Stimulated activated CD4-positive, alpha-beta T cell treated with anti-CD3 and anti-CD28 coated beads, Interleukin-2, amount 100 ng/mL, for 4 hours (primary cell): ENCODE measurements at regions not wholly inside any gene's neighbourhood (a gene's known extent, or its start where the extent isn't known, plus 50 kb on each side); places are given as distances from the start of the nearest gene placed in this dataset.
"Not testable (repeated sequence)": the region's sequence is repeated elsewhere in the genome, so short reads cannot be mapped to it uniquely, and the experiment has no call there.

ENCODE experiments used
- DNase-seq: peaks from one replicate; pipeline ENCODE4 v3.0.0-alpha.2; 2020; ENCODE audit warnings: low read depth

DNA sequence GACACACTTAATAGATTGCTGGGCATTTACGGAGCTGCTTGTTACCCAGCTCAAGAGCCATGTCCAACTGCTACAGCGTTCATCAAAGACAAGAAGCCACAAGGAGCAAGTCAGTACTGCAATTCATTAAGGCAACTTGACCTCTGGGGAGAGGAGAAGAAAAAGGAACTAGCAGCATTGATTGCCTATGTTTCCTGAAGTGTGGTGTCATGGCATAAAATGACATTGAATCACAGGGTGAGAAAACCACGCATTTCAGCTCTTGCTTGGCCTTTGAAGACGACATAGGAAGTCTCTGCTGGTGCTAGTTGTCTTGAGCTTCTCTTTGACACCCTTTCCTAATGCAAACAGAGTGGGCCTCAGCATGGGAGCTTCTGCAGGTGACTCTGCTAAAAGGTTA, 139.1 kb downstream of the CDH26 start:
- no peak for DNase-seq

DNA sequence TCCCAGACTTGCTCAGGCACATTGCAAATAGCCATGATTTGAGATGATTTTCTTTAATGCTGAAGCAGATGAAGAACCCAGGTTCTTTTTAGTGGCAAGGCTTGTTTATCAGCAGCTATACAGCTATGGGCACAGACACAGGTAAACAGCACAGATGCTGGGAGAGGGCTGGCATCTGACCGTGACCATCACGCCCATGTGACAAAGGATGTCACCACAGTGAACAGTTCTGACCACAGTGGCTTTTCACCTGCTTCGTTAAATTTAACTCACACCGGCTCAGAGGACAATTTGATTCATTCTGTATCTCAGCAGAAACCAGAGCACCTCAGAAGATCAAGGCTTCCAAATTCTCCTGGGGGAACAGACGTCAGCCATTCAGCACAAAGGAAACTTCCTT, 142.6 kb downstream of the CDH26 start:
- no peak for DNase-seq

GRCh38 chr20:60101201-60101890, 143.1 kb downstream of the CDH26 start:
- no peak for DNase-seq

DNA sequence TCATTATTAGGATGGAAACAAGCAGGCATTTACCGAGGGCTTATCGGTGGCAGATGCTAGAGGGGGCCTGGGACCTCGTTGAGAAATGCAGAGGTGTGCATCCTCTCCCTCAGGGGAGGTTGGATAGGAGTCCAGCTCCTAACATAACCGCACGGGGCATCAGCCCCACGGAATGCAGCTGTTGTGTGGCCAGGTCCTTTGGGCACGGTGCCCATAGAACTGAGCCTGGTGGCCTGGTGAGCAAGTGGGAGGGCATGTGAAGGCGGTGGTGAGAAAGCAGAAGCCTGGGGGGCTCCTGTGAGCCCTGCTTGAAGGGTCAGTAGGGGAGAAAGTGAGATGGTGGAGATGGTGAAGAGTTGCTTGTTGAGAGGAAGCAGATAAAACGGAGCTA, 143.7 kb downstream of the CDH26 start:
- no peak for DNase-seq

- DNase-seq: no peak
Observed at GRCh38 chr20:60102665-60103210, 144.5 kb downstream of the CDH26 start.

DNA sequence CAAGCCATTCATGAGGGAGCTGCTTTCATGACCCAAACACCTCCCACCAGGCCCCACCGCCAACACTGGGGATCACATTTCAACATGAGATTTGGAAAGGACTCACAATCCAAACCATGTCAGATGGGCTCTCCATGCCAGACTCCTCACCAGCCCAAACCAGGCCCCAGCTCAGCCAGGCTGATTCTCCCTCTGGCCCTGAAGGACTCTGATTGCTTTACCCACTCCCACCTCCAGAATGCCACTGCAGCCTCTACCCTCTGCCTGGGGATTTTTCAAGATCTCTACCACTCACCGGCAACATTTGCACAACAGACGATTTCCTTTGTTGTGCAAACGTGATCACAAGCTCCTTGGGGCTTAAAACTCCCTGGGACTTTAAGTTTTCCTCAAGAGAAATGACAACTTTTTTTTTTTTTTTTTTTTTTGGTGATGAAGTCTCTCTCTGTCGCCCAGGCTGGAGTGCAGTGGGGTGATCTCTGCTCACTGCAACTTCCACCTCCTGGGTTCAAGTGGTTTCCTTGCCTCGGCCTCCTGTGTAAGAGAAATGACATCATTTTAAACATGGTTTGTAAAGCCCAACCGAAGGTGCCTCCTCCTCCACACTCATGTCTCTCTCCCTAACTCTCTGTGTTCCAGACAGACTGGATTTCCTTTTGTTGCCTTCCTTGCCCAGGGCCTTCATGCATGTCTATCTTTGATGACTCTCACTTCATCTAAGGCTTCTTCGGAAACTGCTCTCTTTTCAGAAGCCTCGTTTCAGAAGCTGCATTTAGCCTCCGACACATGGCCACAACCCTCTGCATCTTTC, 147.0 kb downstream of the CDH26 start:
- DNase-seq: no peak

DNA sequence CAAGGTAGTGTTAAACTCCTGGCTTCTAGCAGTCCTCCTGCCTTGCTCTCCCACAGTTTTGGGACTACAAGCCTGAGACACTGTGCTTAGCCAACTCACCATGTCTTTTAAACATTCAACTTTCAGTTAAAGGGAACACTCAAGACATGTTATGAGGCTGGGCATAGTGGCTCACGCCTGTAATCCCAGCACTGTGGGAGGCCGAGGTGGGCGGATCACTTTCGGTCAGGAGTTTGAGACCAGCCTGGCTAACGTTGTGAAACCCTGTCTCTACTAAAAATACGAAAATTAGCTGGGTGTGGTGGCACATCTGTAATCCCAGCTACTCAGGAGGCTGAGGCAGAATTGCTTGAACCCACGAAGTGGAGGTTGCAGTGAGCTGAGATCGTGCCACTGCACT, 148.0 kb downstream of the CDH26 start:
- DNase-seq: not testable (repeated sequence)

- no peak for DNase-seq
Observed at GRCh38 chr20:60107621-60108390, 149.6 kb downstream of the CDH26 start.

DNA sequence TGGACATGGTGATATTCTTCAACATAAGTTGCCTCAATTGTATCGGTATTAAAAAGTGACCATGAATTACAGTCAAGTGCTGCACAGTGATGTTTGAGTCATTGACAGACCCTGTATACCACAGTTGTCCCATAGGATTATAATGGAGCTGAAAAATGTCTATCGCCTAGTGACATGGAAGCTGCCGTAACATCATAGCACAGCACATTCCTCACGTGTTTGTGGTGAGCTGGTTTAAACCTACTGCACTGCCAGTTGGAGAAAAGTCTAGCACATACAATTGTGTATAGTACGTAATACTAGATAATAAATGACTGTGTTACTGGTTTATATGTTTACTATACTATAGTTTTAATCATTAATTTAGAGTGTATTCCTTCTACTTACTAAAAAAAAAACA, 150.2 kb downstream of the CDH26 start:
- no peak for DNase-seq

GRCh38 chr20:60113024-60113724, 155.0 kb downstream of the CDH26 start:
- no peak for DNase-seq

DNA sequence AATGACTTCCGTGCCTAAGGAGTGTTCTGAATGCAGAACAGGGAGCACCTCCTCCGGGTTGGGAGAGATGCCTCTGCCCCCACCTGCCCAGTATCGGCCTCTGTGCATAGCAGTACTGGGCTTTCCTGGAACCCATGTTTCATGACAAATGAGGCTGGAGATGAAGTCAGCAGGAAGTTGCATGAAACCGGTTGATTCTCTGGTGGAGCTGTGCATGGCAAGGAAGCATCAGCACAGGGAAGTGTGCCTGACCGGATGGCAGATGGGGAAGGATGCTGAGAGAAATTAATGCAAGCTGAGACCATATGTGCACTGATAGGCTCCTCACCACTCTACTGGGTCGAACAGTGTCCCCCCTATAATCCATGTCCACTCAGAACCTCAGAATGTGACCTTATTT, 155.5 kb downstream of the CDH26 start:
- no peak for DNase-seq

DNA sequence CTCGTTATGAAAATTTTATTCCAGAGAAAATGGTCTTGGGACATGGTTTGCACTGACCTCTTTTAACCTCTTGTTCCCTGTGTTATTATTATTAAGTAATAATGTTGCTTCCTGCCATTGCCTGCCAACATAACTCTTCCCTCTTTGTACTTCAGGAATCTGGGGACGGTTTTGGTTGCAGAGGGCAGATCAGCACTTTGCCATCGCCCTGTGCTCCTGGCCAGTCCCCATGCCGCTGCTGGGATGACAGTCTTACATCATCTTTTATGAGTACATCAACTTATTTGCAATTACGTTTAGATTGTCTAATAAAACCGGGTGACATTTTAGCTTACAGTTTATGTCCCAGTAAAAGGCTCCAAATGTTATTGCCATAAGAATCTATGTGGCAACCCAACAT, 157.2 kb downstream of the CDH26 start:
- DNase-seq: no peak

DNA sequence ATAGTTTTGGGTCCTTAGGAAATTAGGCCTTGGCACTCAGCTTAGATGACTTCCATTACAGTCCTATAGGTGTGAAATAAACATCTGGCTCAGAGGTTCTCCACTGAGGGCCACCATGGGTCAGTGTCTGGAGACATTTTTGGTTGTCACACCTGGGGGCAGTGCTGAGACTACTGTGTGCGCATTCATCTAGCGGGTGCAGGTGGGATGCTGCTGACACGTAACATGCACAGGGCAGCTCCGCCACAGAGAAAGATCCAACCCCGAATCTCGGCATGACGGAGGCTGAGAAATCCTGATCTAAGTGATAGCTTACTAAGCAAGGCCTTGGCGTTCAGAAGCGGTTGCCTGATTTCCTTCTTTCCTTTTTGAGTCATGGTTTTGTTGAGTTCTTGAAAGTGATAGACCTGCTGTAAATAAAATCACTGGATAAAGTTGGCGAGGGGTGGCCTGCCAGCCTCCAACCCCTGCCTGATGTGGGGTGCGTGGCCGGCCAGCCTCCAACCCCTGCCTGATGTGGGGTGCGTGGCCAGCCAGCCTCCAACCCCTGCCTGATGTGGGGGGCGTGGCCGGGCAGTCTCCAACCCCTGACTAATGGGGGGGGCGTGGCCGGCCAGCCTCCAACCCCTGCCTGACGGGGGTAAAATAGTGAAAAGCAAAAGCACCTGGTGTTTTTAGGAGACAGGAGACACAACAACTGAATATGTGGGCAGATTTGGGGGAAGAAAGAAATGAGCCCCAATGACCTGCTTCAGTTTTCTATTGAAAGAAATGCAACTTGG, 158.1 kb downstream of the CDH26 start:
- no peak for DNase-seq

GRCh38 chr20:60117065-60117464, 158.8 kb downstream of the CDH26 start:
- DNase-seq: no peak

DNA sequence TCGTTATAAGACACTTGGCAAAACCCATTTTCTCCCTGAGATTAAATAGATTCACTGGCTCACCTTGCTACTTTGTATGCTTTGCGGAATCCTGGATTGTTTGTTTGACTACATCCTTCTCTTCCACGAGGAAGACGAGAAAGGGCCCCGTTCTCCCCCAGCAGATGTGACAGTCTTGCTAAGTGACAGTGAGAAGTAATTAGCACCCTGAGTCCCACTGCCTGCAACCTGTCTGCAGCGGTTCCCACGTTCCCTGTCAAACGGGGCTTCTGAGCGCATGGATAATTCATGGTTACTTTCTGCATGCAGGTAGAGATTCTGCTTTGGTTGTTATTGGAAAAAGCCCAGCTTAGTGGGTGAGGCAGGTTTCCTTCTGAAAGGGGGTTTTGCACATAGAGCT, 163.7 kb downstream of the CDH26 start:
- no peak for DNase-seq

DNA sequence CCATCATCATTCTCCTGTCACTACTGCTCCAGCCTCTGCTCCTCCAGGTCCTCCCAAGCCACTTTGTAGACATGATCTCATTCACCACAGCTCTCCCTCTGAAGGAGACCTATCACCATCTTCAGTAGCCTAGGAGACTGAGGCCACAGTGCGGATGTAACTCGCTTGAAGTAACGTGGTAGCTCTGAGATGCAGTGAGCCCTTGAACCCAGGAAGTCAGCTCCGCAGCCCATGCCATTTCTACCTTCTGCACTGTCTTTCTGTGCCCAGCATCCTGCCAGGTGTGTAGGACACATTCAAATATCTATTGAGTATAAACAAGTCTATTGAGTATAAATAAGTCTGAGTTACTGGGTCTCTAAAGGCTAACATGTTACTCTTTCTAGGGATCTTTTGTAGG, 164.4 kb downstream of the CDH26 start:
- DNase-seq: no peak

DNA sequence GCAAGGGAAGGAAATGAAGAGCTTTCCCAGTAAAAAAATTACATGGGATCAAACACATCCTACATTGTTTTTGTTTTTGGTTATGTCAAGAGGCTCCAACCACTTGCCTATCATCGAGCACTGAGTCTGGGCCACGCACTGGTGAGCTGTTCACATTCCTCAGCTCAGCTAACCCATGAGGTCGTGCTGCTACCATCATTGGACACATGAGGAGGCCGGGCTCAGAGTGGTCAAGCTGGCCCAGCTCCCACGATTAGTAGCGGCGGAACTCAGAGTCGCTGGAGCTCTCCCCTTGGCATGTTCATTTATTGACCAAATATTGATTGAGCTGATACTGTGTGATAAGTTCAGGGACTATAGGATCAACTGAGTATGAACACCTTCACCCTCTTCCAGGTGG, 164.9 kb downstream of the CDH26 start:
- no peak for DNase-seq

- DNase-seq: no peak
Observed at GRCh38 chr20:60123652-60124051, 165.4 kb downstream of the CDH26 start.

- no peak for DNase-seq
Observed at GRCh38 chr20:60124776-60125381, 166.7 kb downstream of the CDH26 start.

DNA sequence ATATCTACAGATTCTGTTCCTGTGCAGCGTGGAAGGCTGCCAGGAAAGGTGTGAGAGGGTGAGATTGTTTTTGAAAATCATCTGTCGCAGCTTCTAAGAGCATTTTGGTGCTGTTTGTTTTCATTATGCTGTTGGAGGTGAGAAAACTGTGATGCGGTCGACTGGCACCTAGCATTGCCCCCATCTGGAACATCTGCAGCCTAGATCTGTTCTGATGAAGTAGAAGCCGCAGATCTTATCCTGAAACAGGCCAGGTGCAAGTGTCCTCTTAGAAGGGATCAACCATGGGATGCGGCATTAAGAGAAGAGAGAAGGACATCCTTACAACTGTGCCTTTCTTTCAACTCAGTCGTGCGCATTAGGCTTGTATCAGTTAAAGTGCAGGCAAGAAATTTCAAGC, 167.3 kb downstream of the CDH26 start:
- no peak for DNase-seq

GRCh38 chr20:60126975-60127374, 168.8 kb downstream of the CDH26 start:
- DNase-seq: no peak
